Epithelial cell of esophagus (primary cell): ENCODE measurements at regions not wholly inside any gene's neighbourhood (a gene's known extent, or its start where the extent isn't known, plus 50 kb on each side); places are given as distances from the start of the nearest gene placed in this dataset.

ENCODE experiments used
- DNase-seq: peaks from one replicate; pipeline ENCODE4 v3.0.0; 2010; ENCODE audit warnings: low read depth
- H3K4me3 ChIP-seq: 2 replicates; pipeline ENCODE4 v1.5.1; 2011; ENCODE audit warnings: mild to moderate bottlenecking, low read length, control low read depth
- CTCF ChIP-seq: IDR thresholded peaks from 2 replicates; pipeline ENCODE4 v1.5.1; 2011; ENCODE audit warnings: low read depth, mild to moderate bottlenecking, low read length, control low read depth, inconsistent platforms; ENCODE audit not compliant: insufficient read depth; ENCODE audit errors: missing control alignments

DNA sequence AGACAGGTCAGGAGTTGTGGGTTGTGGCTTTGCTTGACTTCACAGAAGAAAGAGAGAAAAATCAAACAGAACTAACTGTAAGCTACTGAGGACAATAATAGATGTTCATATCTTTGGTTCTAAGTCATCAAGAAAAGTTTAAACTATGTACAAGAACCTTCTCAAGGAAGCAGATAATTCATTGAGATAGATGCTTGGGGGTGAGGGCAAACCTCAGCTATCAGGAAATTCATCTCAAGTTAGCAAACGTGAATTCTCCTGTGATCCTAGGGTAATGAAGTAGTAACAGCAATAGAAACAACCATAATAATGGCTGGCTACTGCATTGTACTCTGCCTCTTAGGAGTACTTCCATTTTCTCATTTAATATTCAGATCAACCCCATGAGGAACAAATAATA is 506.2 kb downstream of the PLPP3 start:
- no peak overlapping the region for H3K4me3 ChIP-seq
- TF ChIP-seq CTCF, result no peak
- no peak for DNase-seq

DNA sequence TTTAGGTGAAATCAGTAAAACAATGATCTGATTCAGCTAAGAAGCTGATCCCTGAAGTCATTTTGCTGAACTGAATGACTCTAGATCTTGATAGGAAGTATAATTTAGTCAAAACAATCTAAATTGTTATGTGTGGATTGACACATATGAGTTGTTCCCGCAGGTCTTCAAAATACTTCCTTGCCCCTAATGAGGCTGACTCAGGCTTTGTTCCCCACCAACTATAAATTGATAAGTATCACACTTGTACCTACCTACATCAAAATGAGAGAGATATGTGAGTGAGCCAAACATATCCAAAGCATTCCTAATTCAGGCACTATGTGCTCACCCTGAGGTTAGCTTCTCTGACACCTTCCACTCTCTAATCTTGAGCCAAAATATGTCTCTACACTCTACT is 507.1 kb downstream of the PLPP3 start:
- no peak for DNase-seq
- H3K4me3 ChIP-seq, result no peak overlapping the region
- TF ChIP-seq CTCF, result no peak

GRCh38 chr1:56071351-56071750 is 508.0 kb downstream of the PLPP3 start:
- TF ChIP-seq CTCF, result no peak
- H3K4me3 ChIP-seq, result no peak overlapping the region
- no peak for DNase-seq

- no peak for TF ChIP-seq CTCF
- no peak for DNase-seq
- H3K4me3 ChIP-seq, result no peak overlapping the region
These were observed 508.8 kb downstream of the PLPP3 start for GRCh38 chr1:56070601-56071000.

GRCh38 chr1:56069824-56070223 is 509.5 kb downstream of the PLPP3 start:
- TF ChIP-seq CTCF, result no peak
- DNase-seq, result no peak
- no peak overlapping the region for H3K4me3 ChIP-seq

DNA sequence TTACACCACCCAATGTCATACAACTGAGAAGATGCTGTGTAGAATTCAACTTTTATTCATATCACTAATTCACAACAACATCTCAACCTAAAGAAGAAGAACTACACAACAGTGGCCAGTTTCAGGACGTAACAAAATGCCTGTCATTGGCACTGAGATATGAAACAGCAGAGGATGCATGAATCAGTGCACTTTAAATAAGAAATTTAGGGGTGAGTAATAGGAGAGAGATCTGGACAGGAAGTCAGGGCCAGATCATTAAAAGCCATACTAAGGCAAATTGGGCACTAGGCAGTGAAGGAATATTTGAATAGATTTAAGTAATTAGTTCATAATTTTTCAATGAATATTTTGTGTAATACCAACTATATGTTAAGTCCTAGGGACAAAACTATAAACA is 510.5 kb downstream of the PLPP3 start:
- no peak overlapping the region for H3K4me3 ChIP-seq
- TF ChIP-seq CTCF, result no peak
- DNase-seq, result peak; percentile 33

GRCh38 chr1:56068210-56068609 is 511.2 kb downstream of the PLPP3 start:
- TF ChIP-seq CTCF, result no peak
- DNase-seq, result no peak
- H3K4me3 ChIP-seq, result no peak overlapping the region
